Hematopoietic multipotent progenitor cell treated with erythropoietin and hydrocortisone succinate and interleukin-3 and kit ligand, for 15 days (in vitro differentiated cells): ENCODE measurements at regions not wholly inside any gene's neighbourhood (a gene's known extent, or its start where the extent isn't known, plus 50 kb on each side); places are given as distances from the start of the nearest gene placed in this dataset.

Experiments used
- DNase-seq: peaks from one replicate; pipeline ENCODE4 v3.0.0-alpha.2; 2015; ENCODE audit warnings: low spot score

GRCh38 chr2:128554151-128554769, 235.6 kb upstream of the HS6ST1 start:
- DNase-seq: no peak

- no peak for DNase-seq
Observed at GRCh38 chr2:128555433-128555832, 236.8 kb upstream of the HS6ST1 start.

DNA sequence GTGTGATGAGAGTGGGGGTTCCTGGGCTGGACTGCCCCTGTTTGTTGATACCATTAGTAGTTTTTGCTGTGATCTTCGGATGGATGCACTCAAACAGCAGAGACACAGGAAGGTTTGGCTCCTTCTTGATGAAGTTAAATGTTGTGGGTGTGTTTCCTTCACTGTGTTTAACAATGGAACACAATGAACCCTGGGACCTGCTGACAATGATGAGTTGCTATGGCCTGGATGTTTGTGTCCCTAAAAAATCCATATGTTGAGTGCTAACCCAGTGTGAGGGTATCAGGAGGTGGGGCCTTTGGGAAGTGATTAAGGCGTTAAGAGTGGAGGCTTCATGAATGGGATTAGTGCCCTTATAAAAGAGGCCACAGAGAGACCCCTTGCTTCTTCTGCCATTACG, 237.4 kb upstream of the HS6ST1 start:
- no peak for DNase-seq

DNA sequence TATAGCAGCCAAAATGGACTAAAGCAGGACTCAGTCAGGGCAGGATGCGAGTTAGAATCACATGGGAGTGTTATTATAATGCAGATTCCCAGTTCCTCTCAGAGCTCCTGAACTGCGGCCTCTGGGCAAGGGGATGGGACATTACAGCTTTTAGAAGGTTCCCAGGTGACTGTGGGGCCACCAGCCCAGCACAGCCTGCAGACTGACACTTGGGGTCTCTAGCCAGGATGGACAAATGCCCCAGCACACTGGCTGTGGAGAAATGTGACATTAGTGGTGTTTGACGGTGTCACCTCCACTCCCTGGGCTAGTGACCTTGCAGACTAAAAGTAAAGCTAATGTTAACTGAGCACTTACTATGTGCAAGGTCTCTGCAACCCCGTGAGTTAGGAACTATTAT, 238.0 kb upstream of the HS6ST1 start:
- no peak for DNase-seq

DNA sequence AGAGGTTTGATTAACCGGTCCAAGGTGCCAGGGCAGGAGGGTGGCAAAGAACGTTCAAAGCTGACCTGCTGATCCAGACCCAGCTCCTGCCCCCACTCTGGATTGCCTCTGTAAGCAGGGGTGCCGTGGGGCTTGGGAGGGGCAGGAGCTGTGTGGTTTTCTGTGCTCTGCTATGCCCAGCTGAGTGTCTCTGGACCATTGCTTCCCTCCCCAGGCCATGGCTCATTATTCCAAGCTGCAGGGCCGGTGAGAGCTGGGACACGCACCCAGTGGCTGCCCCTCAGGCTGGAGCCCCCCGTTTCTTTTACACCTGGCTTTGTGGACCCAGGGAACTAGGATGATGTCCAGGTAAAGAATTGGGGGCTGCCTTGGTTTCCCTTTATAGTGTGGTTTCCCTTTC, 238.4 kb upstream of the HS6ST1 start:
- DNase-seq: no peak

DNA sequence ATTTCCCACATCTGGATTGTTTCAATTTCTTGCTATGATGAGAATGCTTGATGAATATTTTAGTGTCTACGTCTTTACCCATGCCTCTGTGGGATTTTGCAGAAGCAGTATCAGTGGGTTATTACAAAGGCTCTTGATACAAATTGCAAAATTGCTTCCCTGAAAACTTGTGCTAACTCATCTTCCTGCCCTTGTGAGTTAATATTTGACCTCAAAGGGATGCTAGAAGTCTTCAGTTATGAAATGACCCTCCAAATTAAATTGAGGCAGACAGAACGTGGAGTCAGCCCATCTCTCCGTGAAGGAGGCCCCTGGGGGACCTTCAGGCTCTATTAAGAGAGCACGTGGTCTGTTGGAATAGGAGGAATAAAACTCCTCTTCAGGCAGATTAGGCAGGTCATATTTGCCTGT, 239.2 kb upstream of the HS6ST1 start:
- DNase-seq: no peak

- DNase-seq: no peak
Observed at GRCh38 chr2:128558441-128558840, 239.8 kb upstream of the HS6ST1 start.

DNA sequence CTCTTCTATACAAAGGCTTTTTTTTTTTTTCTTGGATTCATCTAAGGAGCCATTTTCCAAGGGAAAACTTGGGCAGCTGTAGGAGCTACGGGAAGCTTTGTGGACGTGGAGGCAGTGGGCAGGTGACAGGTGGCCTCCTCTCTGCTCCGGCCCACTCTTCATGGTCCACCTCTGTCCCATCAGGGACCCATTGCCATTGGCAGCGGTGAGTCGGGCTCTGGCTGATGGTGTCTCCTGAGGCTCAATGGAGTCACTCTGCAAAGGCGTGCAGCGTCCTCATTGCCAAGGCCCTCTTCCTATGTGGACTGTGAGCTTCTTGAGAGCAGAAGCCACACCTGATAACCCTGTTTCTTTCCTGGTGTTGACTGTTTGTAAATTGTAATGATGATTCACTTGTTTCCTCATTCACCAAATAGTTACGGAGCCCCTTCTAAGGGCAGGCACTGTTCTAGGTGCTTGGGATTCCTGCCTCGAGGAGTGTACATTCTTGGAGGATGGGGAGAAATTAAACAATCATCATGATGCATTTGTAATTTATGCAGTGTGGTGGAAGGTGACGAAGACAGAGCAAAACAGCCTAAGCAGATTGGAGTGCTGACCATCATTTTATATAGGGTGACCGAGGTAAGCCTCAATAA, 240.3 kb upstream of the HS6ST1 start:
- DNase-seq: no peak

DNA sequence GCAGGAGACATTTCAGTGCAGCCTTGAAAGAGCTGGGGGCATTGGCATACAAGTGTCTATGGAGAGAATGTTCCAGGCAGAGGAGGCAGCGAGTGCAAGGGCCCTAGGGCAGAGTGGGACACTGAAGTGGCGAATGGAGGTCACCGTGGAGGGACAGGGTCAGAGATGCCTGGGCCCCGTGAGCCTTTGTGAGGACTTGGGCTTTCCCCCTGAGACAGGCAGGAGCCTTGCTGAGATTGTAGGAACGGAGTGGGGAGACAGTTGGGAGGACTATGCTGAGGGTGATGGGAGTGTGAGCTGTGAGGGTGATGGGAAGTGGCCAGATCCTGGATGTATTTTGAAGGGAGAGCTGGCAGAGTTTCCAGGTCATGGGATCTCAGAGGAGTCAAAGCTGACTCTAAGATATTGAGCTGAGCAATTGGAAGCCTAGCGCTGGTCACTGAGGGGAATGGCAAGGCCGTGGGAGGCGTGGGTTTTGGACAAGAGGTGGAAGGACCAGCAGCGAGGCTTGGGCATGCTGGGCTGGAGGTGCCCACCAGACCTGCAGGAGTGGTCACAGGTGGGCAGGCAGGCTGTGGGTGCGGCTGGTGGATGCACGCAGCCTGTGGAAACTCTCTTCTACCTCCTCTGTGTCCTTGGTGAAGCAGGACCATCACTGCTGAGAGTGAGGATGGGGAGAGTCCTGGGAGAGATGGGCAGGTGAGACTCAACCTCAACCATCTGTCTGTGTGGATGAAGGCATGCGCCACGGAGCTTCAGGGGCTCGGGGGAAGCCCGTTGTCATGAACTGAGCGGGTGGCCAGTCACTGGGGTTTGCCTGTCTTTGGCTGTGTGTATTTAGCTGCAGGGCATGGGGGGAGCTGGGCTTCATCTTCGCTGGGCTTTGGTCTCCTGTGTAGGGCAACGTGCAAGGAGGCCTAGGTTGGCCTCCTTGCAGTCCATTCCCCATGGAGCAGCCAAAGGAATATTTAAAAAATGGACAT, 241.2 kb upstream of the HS6ST1 start:
- no peak for DNase-seq

DNA sequence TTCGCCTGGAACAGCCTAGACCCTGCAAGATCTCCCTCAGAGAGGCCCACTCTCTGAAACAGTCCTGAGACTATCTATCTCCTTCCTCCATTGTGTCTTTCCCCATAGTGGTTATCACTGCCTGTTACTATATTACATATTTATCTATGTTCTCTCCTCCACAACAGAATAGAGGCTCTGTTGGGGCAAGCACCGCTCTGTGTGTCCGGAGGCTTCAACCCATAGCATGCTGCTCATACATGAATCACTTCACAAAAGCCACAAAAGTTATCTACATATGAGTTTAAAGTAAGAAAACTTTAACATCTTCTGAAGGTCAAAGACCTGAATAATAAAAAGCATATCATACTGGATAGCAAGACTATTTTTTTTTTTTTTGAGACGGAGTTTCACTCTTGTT, 242.1 kb upstream of the HS6ST1 start:
- no peak for DNase-seq

- DNase-seq: no peak
Observed at GRCh38 chr2:128562471-128563347, 244.0 kb upstream of the HS6ST1 start.

GRCh38 chr2:128563348-128563687, 244.7 kb upstream of the HS6ST1 start:
- DNase-seq: no peak

GRCh38 chr2:128564131-128564530, 245.5 kb upstream of the HS6ST1 start:
- DNase-seq: no peak

GRCh38 chr2:128564551-128564950, 245.9 kb upstream of the HS6ST1 start:
- DNase-seq: no peak

DNA sequence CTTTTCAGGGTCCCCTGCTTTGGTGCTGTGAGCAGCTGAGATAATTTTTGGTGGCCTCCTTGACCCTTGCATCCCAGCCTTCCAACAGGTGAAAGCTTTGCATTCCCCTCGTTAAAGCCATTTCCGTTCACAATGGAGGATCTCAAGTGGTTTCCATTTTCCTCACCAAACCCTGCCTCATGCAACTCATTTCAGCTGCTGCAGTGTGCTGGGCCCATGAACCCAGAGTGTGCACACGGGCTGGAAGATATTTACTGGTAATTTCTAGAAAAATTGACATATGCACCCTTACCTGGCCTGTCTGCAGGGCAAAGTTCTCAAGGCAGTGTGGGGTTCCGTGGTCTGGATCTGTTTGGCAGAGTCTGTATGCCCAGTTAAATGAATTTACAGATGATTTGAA, 246.8 kb upstream of the HS6ST1 start:
- DNase-seq: no peak

DNA sequence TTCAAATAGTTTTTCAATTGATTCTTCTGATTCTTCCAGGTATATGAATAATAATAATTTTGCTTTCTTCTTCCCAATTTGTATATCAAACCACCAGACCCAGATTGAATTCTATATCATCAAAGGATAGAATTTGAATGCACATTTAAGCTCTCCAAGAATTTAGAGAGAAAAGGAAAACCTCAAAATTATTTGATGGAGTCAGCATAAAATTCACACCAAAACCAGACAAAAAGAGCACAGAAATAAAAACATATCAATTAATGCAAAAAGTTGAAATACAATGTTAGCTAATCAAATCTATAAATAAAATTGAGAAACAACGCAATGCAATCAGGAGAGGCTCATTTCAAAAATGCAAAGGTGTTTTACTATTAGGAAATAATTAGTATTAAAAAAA, 248.0 kb upstream of the HS6ST1 start:
- DNase-seq: no peak

GRCh38 chr2:128568106-128568505, 249.4 kb upstream of the HS6ST1 start:
- DNase-seq: no peak

DNA sequence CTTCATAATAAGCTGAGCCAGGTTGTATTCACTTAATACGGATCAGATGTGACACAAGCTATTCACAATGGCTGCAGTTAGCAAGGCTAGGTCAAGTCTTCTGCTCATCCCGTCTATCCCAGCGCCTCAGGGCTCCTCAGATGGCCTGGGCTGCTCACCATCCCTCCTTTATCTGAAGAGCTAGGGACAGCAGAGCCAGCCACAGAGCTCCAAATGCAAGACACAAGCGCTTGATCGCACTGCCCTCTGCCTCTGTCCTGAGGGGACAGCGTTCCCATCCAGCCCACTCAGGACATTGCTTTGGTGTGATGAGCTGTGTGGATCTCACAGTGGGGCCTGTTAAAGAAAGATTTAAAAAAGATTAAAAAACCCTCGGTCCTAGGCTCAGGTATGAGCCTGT, 254.4 kb upstream of the HS6ST1 start:
- DNase-seq: no peak

DNA sequence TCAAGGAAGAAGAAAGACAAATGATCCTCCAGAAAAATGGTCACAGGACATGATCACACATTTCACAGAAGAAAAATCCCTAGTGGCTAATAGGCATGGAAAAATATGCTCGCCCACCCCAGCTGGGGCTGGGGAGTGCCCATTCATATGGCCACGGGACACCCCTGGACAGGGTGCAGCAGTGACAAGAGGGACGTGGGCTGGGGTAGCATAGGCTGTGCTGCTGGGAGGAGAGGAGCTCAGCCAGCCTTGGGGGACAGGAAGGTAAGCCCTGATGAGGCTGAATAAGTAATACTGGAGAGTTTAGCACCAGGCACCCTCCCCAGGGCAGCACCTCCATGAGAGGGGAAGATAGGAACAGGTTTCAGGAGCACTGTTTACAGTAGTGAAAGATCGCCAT, 254.9 kb upstream of the HS6ST1 start:
- DNase-seq: no peak

DNA sequence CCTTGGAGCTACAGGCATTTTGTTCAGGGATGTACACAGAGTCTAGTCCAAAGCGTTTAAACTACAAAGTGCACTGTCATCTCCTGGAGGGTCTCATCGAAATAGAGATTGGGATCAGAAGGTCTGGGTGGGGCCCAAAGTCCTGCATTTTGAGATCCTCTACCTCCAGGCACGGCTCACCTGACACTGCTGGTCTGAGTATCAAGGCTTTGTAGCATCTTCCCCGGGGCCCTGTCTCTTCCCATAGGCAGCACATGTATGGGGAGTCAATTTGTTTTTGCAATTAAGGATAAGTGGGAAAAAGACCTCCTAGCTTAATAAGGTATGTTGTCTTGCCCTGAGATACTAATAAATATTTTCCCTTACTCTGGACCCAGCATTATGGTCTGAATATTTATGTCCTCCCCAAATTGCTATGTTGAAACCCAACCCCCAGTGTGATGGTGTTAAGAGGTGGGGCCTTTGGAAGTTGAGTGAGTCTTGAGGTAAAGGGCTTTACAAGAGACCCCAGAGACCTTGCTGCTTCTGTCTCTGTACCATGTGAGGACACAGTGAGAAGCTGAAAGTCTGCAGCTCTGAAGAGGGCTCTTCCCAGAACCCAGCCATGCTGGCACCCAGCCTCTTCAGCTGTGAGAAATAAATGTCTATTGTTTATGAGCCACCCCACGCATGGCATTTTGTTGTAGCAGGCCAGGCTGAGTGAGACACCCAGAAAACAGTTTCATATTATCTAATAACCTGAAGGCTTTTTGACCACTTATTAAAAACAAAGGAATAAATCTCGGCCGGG, 258.7 kb upstream of the HS6ST1 start:
- DNase-seq: no peak
